ENCODE measurements at regions not wholly inside any gene's neighbourhood (a gene's known extent, or its start where the extent isn't known, plus 50 kb on each side); places are given as distances from the start of the nearest gene placed in this dataset.
"Not testable (repeated sequence)": the region's sequence is repeated elsewhere in the genome, so short reads cannot be mapped to it uniquely, and the experiment has no call there.

DNA sequence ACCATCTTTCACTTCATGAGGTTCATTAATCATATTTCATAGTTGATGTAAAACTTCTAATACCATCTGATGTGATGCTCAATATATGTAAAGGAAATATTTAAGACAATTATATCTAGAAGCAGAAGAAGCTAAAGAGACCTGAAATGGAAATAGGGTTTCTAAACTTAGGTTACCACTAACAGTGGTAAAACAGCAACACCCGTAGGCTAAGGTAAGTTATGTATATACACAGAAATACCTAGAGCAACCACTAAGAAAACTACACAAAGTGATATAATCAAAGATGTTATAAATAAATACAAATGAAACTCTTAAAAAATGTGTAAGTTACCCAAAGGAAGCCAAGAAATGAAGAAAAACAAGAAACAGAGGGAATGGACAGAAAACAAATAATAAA, 61.1 kb upstream of the TNFSF4 start:
- Histone ChIP-seq H3K4me1 (ENCODE audit: low read depth, poor library complexity, severe bottlenecking) (no peaks in the 10 kb centered on the region), H3K79me2 (ENCODE audit: insufficient read depth, low read depth) (no peaks in the 10 kb centered on the region), H3K4me2 (no peak overlapping the region), H3K27me3 (ENCODE audit: insufficient read depth, low read depth) (no peaks in the 10 kb centered on the region), H3K27ac (no peak overlapping the region), H4K20me1 (ENCODE audit: insufficient read depth) (no peaks in the 10 kb centered on the region), H3K36me3 (ENCODE audit: insufficient read depth) (no peaks in the 10 kb centered on the region), H3K9ac (no peak overlapping the region), H3K4me3 (IDR thresholded peaks at IDR 0.05; ENCODE audit: insufficient read depth, low read depth, low read length) (no peak overlapping the region), H2AFZ (ENCODE audit: low read depth) (no peak overlapping the region)
- no peak for TF ChIP-seq CTCF (conservative IDR thresholded peaks at IDR 0.05; ENCODE audit: low read depth, low read length)

DNA sequence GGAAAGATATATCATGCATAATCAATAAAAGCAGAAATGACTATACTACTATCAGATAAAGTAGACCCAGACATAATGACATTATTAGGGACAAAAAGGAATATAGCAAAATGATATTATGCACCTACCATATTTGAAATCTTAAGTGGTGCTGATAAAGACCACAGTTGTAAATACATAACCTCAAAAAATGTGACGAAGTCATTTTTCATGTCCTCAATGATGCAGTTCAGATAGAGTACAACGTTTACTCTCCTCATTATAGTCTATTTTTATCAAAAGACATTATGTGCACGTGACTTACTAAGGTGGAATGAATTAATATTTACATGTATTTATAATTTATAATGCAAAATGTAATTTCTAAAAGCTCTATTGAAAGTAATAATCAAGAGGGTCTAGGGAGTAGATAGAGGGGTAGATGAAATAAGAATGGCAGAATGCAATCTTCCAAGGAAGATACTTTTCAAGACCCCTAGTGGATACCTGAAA, 61.7 kb upstream of the TNFSF4 start:
- H3K79me2 ChIP-seq (ENCODE audit: insufficient read depth, low read depth): no peaks in the 10 kb centered on the region
- no peak overlapping the region for H3K9ac ChIP-seq
- H3K4me1 ChIP-seq (ENCODE audit: low read depth, poor library complexity, severe bottlenecking): no peaks in the 10 kb centered on the region
- no peaks in the 10 kb centered on the region for H3K36me3 ChIP-seq (ENCODE audit: insufficient read depth)
- TF ChIP-seq CTCF (conservative IDR thresholded peaks at IDR 0.05; ENCODE audit: low read depth, low read length): no peak
- H3K4me2 ChIP-seq: no peak overlapping the region
- H3K4me3 ChIP-seq (IDR thresholded peaks at IDR 0.05; ENCODE audit: insufficient read depth, low read depth, low read length): no peak overlapping the region
- no peaks in the 10 kb centered on the region for H3K27me3 ChIP-seq (ENCODE audit: insufficient read depth, low read depth)
- H3K27ac ChIP-seq: no peak overlapping the region
- no peak overlapping the region for H2AFZ ChIP-seq (ENCODE audit: low read depth)
- no peaks in the 10 kb centered on the region for H4K20me1 ChIP-seq (ENCODE audit: insufficient read depth)

GRCh38 chr1:173269490-173270230, 62.5 kb upstream of the TNFSF4 start:
- Histone ChIP-seq H2AFZ (ENCODE audit: low read depth) (no peak overlapping the region), H3K4me1 (ENCODE audit: low read depth, poor library complexity, severe bottlenecking) (no peaks in the 10 kb centered on the region), H3K27me3 (ENCODE audit: insufficient read depth, low read depth) (no peaks in the 10 kb centered on the region), H3K9ac (no peak overlapping the region), H3K79me2 (ENCODE audit: insufficient read depth, low read depth) (no peaks in the 10 kb centered on the region), H3K27ac (no peak overlapping the region), H3K36me3 (ENCODE audit: insufficient read depth) (no peaks in the 10 kb centered on the region), H3K4me2 (no peak overlapping the region), H4K20me1 (ENCODE audit: insufficient read depth) (no peaks in the 10 kb centered on the region), H3K4me3 (IDR thresholded peaks at IDR 0.05; ENCODE audit: insufficient read depth, low read depth, low read length) (no peak overlapping the region)
- no peak for TF ChIP-seq CTCF (conservative IDR thresholded peaks at IDR 0.05; ENCODE audit: low read depth, low read length)

GRCh38 chr1:173270243-173270642, 63.1 kb upstream of the TNFSF4 start:
- no peak for TF ChIP-seq CTCF (conservative IDR thresholded peaks at IDR 0.05; ENCODE audit: low read depth, low read length)
- Histone ChIP-seq H2AFZ (ENCODE audit: low read depth) (no peak overlapping the region), H3K4me3 (IDR thresholded peaks at IDR 0.05; ENCODE audit: insufficient read depth, low read depth, low read length) (no peak overlapping the region), H3K79me2 (ENCODE audit: insufficient read depth, low read depth) (no peaks in the 10 kb centered on the region), H3K27ac (no peak overlapping the region), H3K4me2 (no peak overlapping the region), H3K9ac (no peak overlapping the region), H3K36me3 (ENCODE audit: insufficient read depth) (no peaks in the 10 kb centered on the region), H3K4me1 (ENCODE audit: low read depth, poor library complexity, severe bottlenecking) (no peaks in the 10 kb centered on the region), H3K27me3 (ENCODE audit: insufficient read depth, low read depth) (no peaks in the 10 kb centered on the region), H4K20me1 (ENCODE audit: insufficient read depth) (no peaks in the 10 kb centered on the region)

GRCh38 chr1:173271021-173271420, 63.9 kb upstream of the TNFSF4 start:
- not testable (repeated sequence) for H3K27ac ChIP-seq; H3K4me1 ChIP-seq (ENCODE audit: low read depth, poor library complexity, severe bottlenecking); H3K9ac ChIP-seq; H3K36me3 ChIP-seq (ENCODE audit: insufficient read depth); H3K79me2 ChIP-seq (ENCODE audit: insufficient read depth, low read depth); H3K27me3 ChIP-seq (ENCODE audit: insufficient read depth, low read depth); H3K4me2 ChIP-seq; H4K20me1 ChIP-seq (ENCODE audit: insufficient read depth); H2AFZ ChIP-seq (ENCODE audit: low read depth); H3K4me3 ChIP-seq (IDR thresholded peaks at IDR 0.05; ENCODE audit: insufficient read depth, low read depth, low read length)
